GM12878 (cell line): ENCODE measurements at regions not wholly inside any gene's neighbourhood (a gene's known extent, or its start where the extent isn't known, plus 50 kb on each side); places are given as distances from the start of the nearest gene placed in this dataset.

ENCODE experiments used
- ATAC-seq: fragments of 200-7000 bp; cut with Tn5 transposase; 3 replicates; pipeline ENCODE4 v1.9.1; 2020; ENCODE audit warnings: mild to moderate bottlenecking, moderate library complexity
- BruUV-seq: library from RNA; stranded (reverse); fragments of 400-500 nt; replicated peaks from 2 replicates; lab custom pipeline; 2021; lab: Mats Ljungman, UMichigan
- CTCF ChIA-PET: fragments of 300-600 bp; sonication (Branson Sonifier 250); formaldehyde crosslinking; extraction: SDS; loops from one replicate; lab custom pipeline; 2021; ENCODE audit warnings: inconsistent platforms; lab: Yijun Ruan, JAX
- POLR2A ChIA-PET: fragments of 350-600 bp; formaldehyde crosslinking; extraction: SDS; loops from one replicate; lab custom pipeline; 2021; ENCODE audit warnings: inconsistent platforms; lab: Charles Lee
- RAD21 ChIA-PET: fragments of 300-600 bp; sonication (Branson Sonifier 250); formaldehyde crosslinking; loops from one replicate; lab custom pipeline; 2023; ENCODE audit warnings: antibody characterized with exemption; ENCODE audit not compliant: unreplicated experiment; lab: Charles Lee
- SMC1A ChIA-PET: fragments of 300-600 bp; sonication (Branson Sonifier 250); formaldehyde crosslinking; loops from one replicate; lab custom pipeline; 2023; ENCODE audit not compliant: unreplicated experiment, uncharacterized antibody; lab: Charles Lee
- DNase-seq: peaks from one replicate; pipeline ENCODE4 v3.0.0-alpha.2; 2011; ENCODE audit warnings: low read depth, low spot score
- FAIRE-seq: peaks from 3 replicates; lab custom pipeline; 2011; peaks lifted over from hg19 to GRCh38; lab: Jason Lieb, UNC
- H2AFZ ChIP-seq: 2 replicates; pipeline ENCODE4 v1.6.0; 2011; ENCODE audit warnings: low read depth, low read length, control low read depth; ENCODE audit not compliant: control insufficient read depth
- H3K27ac ChIP-seq: 2 replicates; pipeline ENCODE4 v1.5.1; 2011; ENCODE audit warnings: control low read depth; ENCODE audit not compliant: control insufficient read depth, insufficient read depth
- H3K27me3 ChIP-seq, 2 experiments: replicated peaks in 1 of 2; 2 replicates each; pipeline versions ENCODE4 v1.6.0 to v1.6.1; 2011; ENCODE audit warnings: low read length in 1 of 2; ENCODE audit not compliant: control insufficient read depth in 2 of 2, insufficient read depth in 2 of 2
- H3K36me3 ChIP-seq, 2 experiments: 2 replicates each; pipeline ENCODE4 v1.5.1; 2011; ENCODE audit warnings: low read length in 1 of 2; ENCODE audit not compliant: control insufficient read depth in 2 of 2, insufficient read depth in 2 of 2
- H3K4me1 ChIP-seq: 2 replicates; pipeline ENCODE4 v1.6.1; 2011; ENCODE audit warnings: mild to moderate bottlenecking, low read length, moderate library complexity, mixed read lengths; ENCODE audit not compliant: control insufficient read depth, insufficient read depth
- H3K4me2 ChIP-seq: 2 replicates; pipeline ENCODE4 v1.6.0; 2011; ENCODE audit warnings: control low read depth; ENCODE audit not compliant: control insufficient read depth, insufficient read depth
- H3K4me3 ChIP-seq: fragments of 200-600 bp; sonication (generic); 2 replicates; pipeline ENCODE4 v1.5.1; 2016
- H3K79me2 ChIP-seq: 2 replicates; pipeline ENCODE4 v1.6.0; 2011; ENCODE audit warnings: low read length; ENCODE audit not compliant: control insufficient read depth, insufficient read depth
- H3K9ac ChIP-seq: 2 replicates; pipeline ENCODE4 v1.8.0; 2011; ENCODE audit warnings: low read length, control low read depth, mixed read lengths; ENCODE audit not compliant: control insufficient read depth, insufficient read depth
- H3K9me3 ChIP-seq: replicated peaks from 3 replicates; pipeline ENCODE4 v1.5.1; 2011; ENCODE audit warnings: mild to moderate bottlenecking, low read length; ENCODE audit not compliant: control insufficient read depth, insufficient read depth
- H4K20me1 ChIP-seq: 2 replicates; pipeline ENCODE4 v1.6.0; 2011; ENCODE audit not compliant: control insufficient read depth, insufficient read depth
- BCL11A ChIP-seq: IDR thresholded peaks from 2 replicates; pipeline ENCODE4 v1.6.1; 2011; ENCODE audit warnings: low read depth, low read length
- CREB1 ChIP-seq: IDR thresholded peaks from 2 replicates; pipeline ENCODE4 v1.6.1; 2012; ENCODE audit warnings: low read depth, mild to moderate bottlenecking, inconsistent platforms
- E4F1 ChIP-seq: fragments of 450-650 bp; IDR thresholded peaks from 2 replicates; pipeline ENCODE4 v1.6.1; 2018; ENCODE audit warnings: borderline replicate concordance, mild to moderate bottlenecking; ENCODE audit not compliant: partially characterized antibody
- FOS ChIP-seq: IDR thresholded peaks from 3 replicates; pipeline ENCODE4 v1.6.1; 2011; ENCODE audit warnings: borderline replicate concordance; ENCODE audit not compliant: insufficient read length; ENCODE audit errors: extremely low read depth
- IRF4 ChIP-seq: IDR thresholded peaks from 2 replicates; pipeline ENCODE4 v1.6.1; 2011; ENCODE audit warnings: low read depth, low read length
- KAT2A ChIP-seq: conservative IDR thresholded peaks from 2 replicates; pipeline ENCODE4 v1.6.1; 2011; ENCODE audit warnings: low read depth, low read length; ENCODE audit not compliant: control insufficient read depth
- MTA2 ChIP-seq: fragments of 450-650 bp; IDR thresholded peaks from 2 replicates; pipeline ENCODE4 v1.6.1; 2016; ENCODE audit warnings: low read depth, mild to moderate bottlenecking, moderate library complexity
- NKRF ChIP-seq: fragments of 450-650 bp; conservative IDR thresholded peaks from 2 replicates; pipeline ENCODE4 v1.6.1; 2017; ENCODE audit warnings: mild to moderate bottlenecking, moderate library complexity
- PAX5 ChIP-seq: IDR thresholded peaks from 2 replicates; pipeline ENCODE4 v1.6.1; 2011; ENCODE audit warnings: low read depth, low read length, borderline replicate concordance
- SMARCA5 ChIP-seq: fragments of 450-650 bp; IDR thresholded peaks from 2 replicates; pipeline ENCODE4 v1.6.1; 2017; ENCODE audit warnings: mild to moderate bottlenecking
- ZNF592 ChIP-seq: fragments of 450-650 bp; IDR thresholded peaks from 2 replicates; pipeline ENCODE4 v1.6.1; 2017; ENCODE audit warnings: mild to moderate bottlenecking, moderate library complexity
- WGBS: methylation state at CpG from one replicate; pipeline ENCODE4 v1.1.6; 2016; ENCODE audit warnings: low lambda C conversion rate; ENCODE audit not compliant: insufficient replicate concordance, insufficient coverage; ENCODE audit errors: missing lambda C conversion rate; 5-methylcytosine and 5-hydroxymethylcytosine counted together
- in situ Hi-C: fragments of 300-500 bp; cut with MboI; formaldehyde crosslinking; loops from 9 replicates; pipeline ENCODE4 v1.14.3; 2018; ENCODE audit warnings: mixed read lengths
- intact Hi-C: fragments of 100-400 bp; cut with micrococcal nuclease; formaldehyde crosslinking; loops from one replicate; pipeline ENCODE4 v1.14.2; 2022; ENCODE audit not compliant: unreplicated experiment

- TF ChIP-seq ZNF592, result no peak
- TF ChIP-seq BCL11A, result no peak
- TF ChIP-seq FOS, result no peak
- TF ChIP-seq KAT2A, result no peak
Observed at GRCh38 chr3:166580561-166580960, 743.3 kb upstream of the BCHE start (continued).

- H3K4me2 ChIP-seq, result no peak overlapping the region
- 6% methylated on average over 4 of the region's 4 CpGs for WGBS
- H3K9ac ChIP-seq, result no peak overlapping the region
- no peak for TF ChIP-seq E4F1
- TF ChIP-seq SMARCA5, result no peak
- TF ChIP-seq IRF4, result no peak
- no peak for TF ChIP-seq PAX5
- TF ChIP-seq CREB1, result no peak
- TF ChIP-seq MTA2, result no peak
- no peak for TF ChIP-seq NKRF
- no peak overlapping the region for H2AFZ ChIP-seq
- SMC1A ChIA-PET, result no interaction called here
- H3K4me3 ChIP-seq, result no peak overlapping the region
- no peak overlapping the region for H3K27ac ChIP-seq
- H3K9me3 ChIP-seq, result no peaks in the 10 kb centered on the region
- POLR2A ChIA-PET, result no interaction called here
- no peaks in the 10 kb centered on the region for H3K27me3 ChIP-seq
- no peaks in the 10 kb centered on the region for H4K20me1 ChIP-seq
- intact Hi-C loops (no loop called here), in situ Hi-C loops (no loop called here)
- no peaks in the 10 kb centered on the region for H3K36me3 ChIP-seq
- ATAC-seq (no peak), FAIRE-seq (no peak), DNase-seq (no peak)
- RAD21 ChIA-PET, result no interaction called here
- CTCF ChIA-PET, result no interaction called here
- no TSS peak for BruUV-seq
- no peaks in the 10 kb centered on the region for H3K4me1 ChIP-seq
- H3K79me2 ChIP-seq, result no peaks in the 10 kb centered on the region
Observed at GRCh38 chr3:166575161-166575560, 737.9 kb upstream of the BCHE start.
